Loucy (cell line): ENCODE measurements at regions not wholly inside any gene's neighbourhood (a gene's known extent, or its start where the extent isn't known, plus 50 kb on each side); places are given as distances from the start of the nearest gene placed in this dataset.

ENCODE experiments used
- EZH2phosphoT487 ChIP-seq: fragments of 200-600 bp; IDR thresholded peaks from 2 replicates; pipeline ENCODE4 v1.6.1; 2018; ENCODE audit warnings: antibody characterized with exemption, mild to moderate bottlenecking, moderate library complexity, borderline replicate concordance
- TF ChIP-seq, protein P1 (sequence below): fragments of 200-600 bp; sonication (generic); conservative IDR thresholded peaks from 2 replicates; pipeline ENCODE4 v1.5.1; 2014; ENCODE audit warnings: mild to moderate bottlenecking, antibody characterized with exemption, low read length

DNA sequence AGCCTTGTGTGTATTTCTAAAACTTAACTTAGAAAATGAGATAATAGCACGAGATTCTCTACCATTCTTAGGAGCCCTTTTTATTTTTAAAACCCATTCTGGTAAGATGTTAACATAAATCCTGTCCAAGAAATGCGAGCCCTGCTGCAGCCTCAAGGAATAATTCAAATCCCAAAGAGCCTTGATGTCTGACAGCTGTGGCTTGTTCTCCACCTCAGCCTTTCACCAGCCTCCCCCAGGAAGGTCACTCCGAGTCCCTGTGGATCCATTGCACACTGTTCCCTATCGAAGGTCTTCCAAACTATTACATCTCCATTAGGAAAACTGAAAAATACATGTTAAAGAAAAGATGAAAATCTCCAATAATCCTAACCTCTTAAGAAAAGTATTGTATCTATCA, 98.5 kb upstream of the S1PR3 start:
- TF ChIP-seq, protein P1, sequence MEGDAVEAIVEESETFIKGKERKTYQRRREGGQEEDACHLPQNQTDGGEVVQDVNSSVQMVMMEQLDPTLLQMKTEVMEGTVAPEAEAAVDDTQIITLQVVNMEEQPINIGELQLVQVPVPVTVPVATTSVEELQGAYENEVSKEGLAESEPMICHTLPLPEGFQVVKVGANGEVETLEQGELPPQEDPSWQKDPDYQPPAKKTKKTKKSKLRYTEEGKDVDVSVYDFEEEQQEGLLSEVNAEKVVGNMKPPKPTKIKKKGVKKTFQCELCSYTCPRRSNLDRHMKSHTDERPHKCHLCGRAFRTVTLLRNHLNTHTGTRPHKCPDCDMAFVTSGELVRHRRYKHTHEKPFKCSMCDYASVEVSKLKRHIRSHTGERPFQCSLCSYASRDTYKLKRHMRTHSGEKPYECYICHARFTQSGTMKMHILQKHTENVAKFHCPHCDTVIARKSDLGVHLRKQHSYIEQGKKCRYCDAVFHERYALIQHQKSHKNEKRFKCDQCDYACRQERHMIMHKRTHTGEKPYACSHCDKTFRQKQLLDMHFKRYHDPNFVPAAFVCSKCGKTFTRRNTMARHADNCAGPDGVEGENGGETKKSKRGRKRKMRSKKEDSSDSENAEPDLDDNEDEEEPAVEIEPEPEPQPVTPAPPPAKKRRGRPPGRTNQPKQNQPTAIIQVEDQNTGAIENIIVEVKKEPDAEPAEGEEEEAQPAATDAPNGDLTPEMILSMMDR: no peak
- no peak for TF ChIP-seq EZH2phosphoT487
